Ishikawa (cell line): ENCODE measurements at regions not wholly inside any gene's neighbourhood (a gene's known extent, or its start where the extent isn't known, plus 50 kb on each side); places are given as distances from the start of the nearest gene placed in this dataset.

ENCODE experiments used
- CREB1 ChIP-seq: IDR thresholded peaks from 2 replicates; pipeline ENCODE4 v1.6.1; 2012; ENCODE audit warnings: low read depth
- EGR1 ChIP-seq: IDR thresholded peaks from 2 replicates; pipeline ENCODE4 v1.6.1; 2012
- TAF1 ChIP-seq: IDR thresholded peaks from 2 replicates; pipeline ENCODE4 v1.6.1; 2012; ENCODE audit warnings: low read depth, mild to moderate bottlenecking

GRCh38 chr6:134863763-134864510 is 86.0 kb downstream of the ALDH8A1 start:
- TF ChIP-seq EGR1 (no peak), TAF1 (no peak), CREB1 (no peak)
